Epithelial cell of proximal tubule (primary cell): ENCODE measurements at regions not wholly inside any gene's neighbourhood (a gene's known extent, or its start where the extent isn't known, plus 50 kb on each side); places are given as distances from the start of the nearest gene placed in this dataset.
"Not testable (repeated sequence)": the region's sequence is repeated elsewhere in the genome, so short reads cannot be mapped to it uniquely, and the experiment has no call there.

Experiments
- DNase-seq: peaks from one replicate; pipeline ENCODE4 v3.0.0-alpha.2; 2011; ENCODE audit warnings: low read depth
- H3K4me3 ChIP-seq: 2 replicates; pipeline ENCODE4 v1.5.1; 2011; ENCODE audit warnings: low read depth, mild to moderate bottlenecking, low read length
- CTCF ChIP-seq: conservative IDR thresholded peaks from 2 replicates; pipeline ENCODE4 v1.5.1; 2012; ENCODE audit warnings: low read depth, mild to moderate bottlenecking, low read length

- no peak overlapping the region for H3K4me3 ChIP-seq
- no peak for TF ChIP-seq CTCF
- no peak for DNase-seq
These were observed 71.2 kb upstream of the SGK1 start for GRCh38 chr6:134389129-134389528.

- DNase-seq, H3K4me3 ChIP-seq: not testable (repeated sequence)
These were observed 68.6 kb upstream of the SGK1 start for GRCh38 chr6:134386482-134386881.

GRCh38 chr6:134381959-134382358 is 64.0 kb upstream of the SGK1 start:
- no peak for DNase-seq
- TF ChIP-seq CTCF = no peak

GRCh38 chr6:134379599-134379998 is 61.7 kb upstream of the SGK1 start:
- no peak overlapping the region for H3K4me3 ChIP-seq
- TF ChIP-seq CTCF = no peak
- no peak for DNase-seq

More at GRCh38 chr6:134381959-134382358, 64.0 kb upstream of the SGK1 start:
- H3K4me3 ChIP-seq = no peak overlapping the region

- DNase-seq = no peak
- no peak overlapping the region for H3K4me3 ChIP-seq
- TF ChIP-seq CTCF = no peak
These were observed 61.2 kb upstream of the SGK1 start for GRCh38 chr6:134379076-134379475.

GRCh38 chr6:134378426-134378825 is 60.5 kb upstream of the SGK1 start:
- no peak overlapping the region for H3K4me3 ChIP-seq
- no peak for DNase-seq
- TF ChIP-seq CTCF = no peak

- DNase-seq = no peak
- no peak for TF ChIP-seq CTCF
These were observed 58.9 kb upstream of the SGK1 start for GRCh38 chr6:134376785-134377184.

GRCh38 chr6:134375220-134375580 is 57.3 kb upstream of the SGK1 start:
- no peak for TF ChIP-seq CTCF
- no peak for DNase-seq
- H3K4me3 ChIP-seq = no peak overlapping the region

More at GRCh38 chr6:134376785-134377184, 58.9 kb upstream of the SGK1 start:
- no peak overlapping the region for H3K4me3 ChIP-seq
